Adrenal gland (tissue), 9 donors: ENCODE measurements at regions not wholly inside any gene's neighbourhood (a gene's known extent, or its start where the extent isn't known, plus 50 kb on each side); places are given as distances from the start of the nearest gene placed in this dataset.

Experiments used
- DNase-seq, 7 donors: peaks; one replicate each; pipeline ENCODE4 v3.0.0-alpha.2; 2019 to 2020
- H3K27ac ChIP-seq, 5 donors: fragments of 200-600 bp; sonication (generic) in 4 of 5; 1 replicate in 3 of 5; 2 replicates in 2 of 5; pipeline versions ENCODE4 v1.5.1 to v1.8.0; 2016 to 2020; ENCODE audit warnings: mild to moderate bottlenecking in 1 of 5
- H3K27me3 ChIP-seq: fragments of 200-600 bp; 2 replicates; pipeline ENCODE4 v1.8.0; 2021
- H3K36me3 ChIP-seq, 2 donors: fragments of 200-600 bp; replicated peaks in 1 of 2; 1 replicate in 1 of 2; 2 replicates in 1 of 2; pipeline versions ENCODE4 v1.5.1 to v1.8.0; 2018 to 2022
- H3K4me1 ChIP-seq, 2 donors: fragments of 200-600 bp; replicated peaks in 1 of 2; 1 replicate in 1 of 2; 2 replicates in 1 of 2; pipeline versions ENCODE4 v1.5.1 to v1.8.0; 2018 to 2021
- H3K4me3 ChIP-seq, 4 donors: fragments of 200-600 bp; sonication (generic) in 3 of 4; one replicate each; pipeline ENCODE4 v1.5.1; 2016 to 2018
- H3K9me3 ChIP-seq, 3 donors: fragments of 200-600 bp; sonication (generic) in 1 of 3; replicated peaks in 1 of 3; 1 replicate in 2 of 3; 2 replicates in 1 of 3; pipeline versions ENCODE4 v1.5.1 to v1.8.0; 2016 to 2021
- CTCF ChIP-seq, 6 experiments: fragments of 450-650 bp in 4 of 6; fragments of 200-600 bp in 2 of 6; sonication (generic) in 1 of 6; IDR thresholded peaks; 1 replicate in 5 of 6; 2 replicates in 1 of 6; pipeline versions ENCODE4 v1.5.1 to v1.8.0; 2016 to 2021; ENCODE audit warnings: antibody characterized with exemption in 6 of 6, mild to moderate bottlenecking in 2 of 6, moderate library complexity in 1 of 6
- POLR2A ChIP-seq, 2 donors: fragments of 450-650 bp; IDR thresholded peaks; one replicate each; pipeline ENCODE4 v1.6.1; 2017; ENCODE audit warnings: antibody characterized with exemption in 2 of 2, mild to moderate bottlenecking in 2 of 2, moderate library complexity in 1 of 2
- WGBS, 4 donors: extraction: QIAGEN DNeasy Blood & Tissue Kit in 2 of 4; methylation state at CpG; one replicate each; pipeline versions ENCODE4 v1.1.5 to v1.1.7; 2013 to 2017; 5-methylcytosine and 5-hydroxymethylcytosine counted together
- intact Hi-C, 2 donors: fragments of 100-400 bp; cut with DNase I; formaldehyde crosslinking; loops; one replicate each; pipeline versions ENCODE4 v1.14.1 to v1.15.0; 2022 to 2023
- donor health status: healthy with polysubstance abuse.
- donor health status: Bipolar disorder and iron deficiency.
- donor health status: DM: yes; HTN: yes; CAD: no.
- donor health status: DM: no; HTN: no; CAD: no.
- donor health status: DM: no; HTN: no; CAD: no.

- no peak for DNase-seq
- H3K27me3 ChIP-seq: no peaks in the 10 kb centered on the region
- H3K36me3 ChIP-seq: no peaks in the 10 kb centered on the region
- H3K4me3 ChIP-seq: no peak overlapping the region
- H3K4me1 ChIP-seq: no peaks in the 10 kb centered on the region
- WGBS, 4 donors: 60 to 71% (median 64%) methylated on average over 2 of the region's 2 CpGs
- H3K9me3 ChIP-seq: no peaks in the 10 kb centered on the region
- TF ChIP-seq POLR2A (IDR thresholded peaks at IDR 0.05) (no peak), CTCF (IDR thresholded peaks at IDR 0.05) (no peak)
- intact Hi-C loops: no loop called here
- H3K27ac ChIP-seq: no peak overlapping the region
Observed at GRCh38 chr9:26266146-26266793, 588.0 kb upstream of the TUSC1 start.

GRCh38 chr9:26264709-26265601, 586.7 kb upstream of the TUSC1 start:
- no peaks in the 10 kb centered on the region for H3K9me3 ChIP-seq
- no peak for DNase-seq
- no peaks in the 10 kb centered on the region for H3K27me3 ChIP-seq
- no peak overlapping the region for H3K27ac ChIP-seq
- 65 to 86% (median 79%) methylated on average over 1 of the region's 1 CpG for WGBS, 4 donors
- H3K4me1 ChIP-seq: no peaks in the 10 kb centered on the region
- no peaks in the 10 kb centered on the region for H3K36me3 ChIP-seq
- H3K4me3 ChIP-seq: no peak overlapping the region
- TF ChIP-seq POLR2A (IDR thresholded peaks at IDR 0.05) (no peak), CTCF (IDR thresholded peaks at IDR 0.05) (no peak)
- intact Hi-C loops: no loop called here

- no peaks in the 10 kb centered on the region for H3K9me3 ChIP-seq
- TF ChIP-seq CTCF (IDR thresholded peaks at IDR 0.05): no peak
- TF ChIP-seq POLR2A (IDR thresholded peaks at IDR 0.05): no peak
- DNase-seq: no peak
- no peaks in the 10 kb centered on the region for H3K27me3 ChIP-seq
- H3K4me1 ChIP-seq: no peaks in the 10 kb centered on the region
- no peak overlapping the region for H3K27ac ChIP-seq
- no peaks in the 10 kb centered on the region for H3K36me3 ChIP-seq
- intact Hi-C loops: no loop called here
- no peak overlapping the region for H3K4me3 ChIP-seq
Observed at GRCh38 chr9:26263478-26263877, 585.2 kb upstream of the TUSC1 start.

GRCh38 chr9:26262421-26263107, 584.3 kb upstream of the TUSC1 start:
- 72 to 82% (median 80%) methylated on average over 1 of the region's 1 CpG for WGBS, 4 donors
- no peaks in the 10 kb centered on the region for H3K36me3 ChIP-seq
- no peaks in the 10 kb centered on the region for H3K4me1 ChIP-seq
- no peak overlapping the region for H3K4me3 ChIP-seq
- no peaks in the 10 kb centered on the region for H3K9me3 ChIP-seq
- no peaks in the 10 kb centered on the region for H3K27me3 ChIP-seq
- H3K27ac ChIP-seq: no peak overlapping the region
- TF ChIP-seq CTCF (IDR thresholded peaks at IDR 0.05) (no peak), POLR2A (IDR thresholded peaks at IDR 0.05) (no peak)
- DNase-seq: no peak
- intact Hi-C loops: no loop called here
